Endothelial cell (in vitro differentiated cells): ENCODE measurements at regions not wholly inside any gene's neighbourhood (a gene's known extent, or its start where the extent isn't known, plus 50 kb on each side); places are given as distances from the start of the nearest gene placed in this dataset.

Source experiments
- DNase-seq: peaks from one replicate; pipeline ENCODE4 v3.0.0; 2021; ENCODE audit warnings: low spot score
- H3K27ac Mint-ChIP-seq: one replicate; pipeline ENCODE4 v1.8.0; 2021; ENCODE audit warnings: mixed read lengths, inconsistent platforms; ENCODE audit not compliant: unreplicated experiment
- H3K27me3 Mint-ChIP-seq: one replicate; pipeline ENCODE4 v1.8.0; 2021; ENCODE audit warnings: mild to moderate bottlenecking, moderate library complexity, mixed read lengths, inconsistent platforms; ENCODE audit not compliant: unreplicated experiment
- H3K36me3 Mint-ChIP-seq: one replicate; pipeline ENCODE4 v1.8.0; 2021; ENCODE audit warnings: mild to moderate bottlenecking, low read depth, mixed read lengths, inconsistent platforms; ENCODE audit not compliant: unreplicated experiment
- H3K4me1 Mint-ChIP-seq: one replicate; pipeline ENCODE4 v1.8.0; 2021; ENCODE audit warnings: mild to moderate bottlenecking, mixed read lengths, inconsistent platforms; ENCODE audit not compliant: unreplicated experiment
- H3K4me3 Mint-ChIP-seq: one replicate; pipeline ENCODE4 v1.8.0; 2021; ENCODE audit warnings: mild to moderate bottlenecking, mixed read lengths, inconsistent platforms; ENCODE audit not compliant: unreplicated experiment
- H3K9me3 Mint-ChIP-seq: one replicate; pipeline ENCODE4 v1.8.0; 2021; ENCODE audit warnings: mixed read lengths, inconsistent platforms; ENCODE audit not compliant: unreplicated experiment
- TF ChIP-seq, protein P1 (sequence below): fragments of 200-600 bp; sonication (generic); IDR thresholded peaks from one replicate; pipeline ENCODE4 v1.5.0; 2021; ENCODE audit warnings: antibody characterized with exemption; ENCODE audit not compliant: unreplicated experiment

DNA sequence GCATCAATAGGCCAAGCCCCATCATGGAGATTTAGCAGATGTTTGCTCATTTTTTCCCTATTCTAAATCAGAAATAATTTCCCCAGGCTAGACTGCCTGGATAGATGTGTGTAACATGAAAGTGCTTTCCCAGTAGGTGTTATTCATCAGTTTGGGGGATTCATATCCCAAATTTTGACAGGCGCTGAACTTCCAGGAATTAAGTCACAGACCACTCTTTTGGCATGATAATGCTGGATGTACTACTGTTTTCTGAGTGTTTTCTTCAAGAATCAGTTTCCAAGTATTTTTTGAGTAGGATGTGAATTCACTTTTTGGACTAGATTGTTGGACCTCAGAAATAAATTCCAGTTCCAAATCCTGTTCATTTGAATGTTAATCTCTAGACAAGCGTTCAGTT is 637.4 kb downstream of the REEP3 start:
- H3K9me3 Mint-ChIP-seq, result no peaks in the 10 kb centered on the region
- no peaks in the 10 kb centered on the region for H3K4me1 Mint-ChIP-seq
- no peak overlapping the region for H3K27ac Mint-ChIP-seq
- no peaks in the 10 kb centered on the region for H3K36me3 Mint-ChIP-seq
- TF ChIP-seq, protein P1, sequence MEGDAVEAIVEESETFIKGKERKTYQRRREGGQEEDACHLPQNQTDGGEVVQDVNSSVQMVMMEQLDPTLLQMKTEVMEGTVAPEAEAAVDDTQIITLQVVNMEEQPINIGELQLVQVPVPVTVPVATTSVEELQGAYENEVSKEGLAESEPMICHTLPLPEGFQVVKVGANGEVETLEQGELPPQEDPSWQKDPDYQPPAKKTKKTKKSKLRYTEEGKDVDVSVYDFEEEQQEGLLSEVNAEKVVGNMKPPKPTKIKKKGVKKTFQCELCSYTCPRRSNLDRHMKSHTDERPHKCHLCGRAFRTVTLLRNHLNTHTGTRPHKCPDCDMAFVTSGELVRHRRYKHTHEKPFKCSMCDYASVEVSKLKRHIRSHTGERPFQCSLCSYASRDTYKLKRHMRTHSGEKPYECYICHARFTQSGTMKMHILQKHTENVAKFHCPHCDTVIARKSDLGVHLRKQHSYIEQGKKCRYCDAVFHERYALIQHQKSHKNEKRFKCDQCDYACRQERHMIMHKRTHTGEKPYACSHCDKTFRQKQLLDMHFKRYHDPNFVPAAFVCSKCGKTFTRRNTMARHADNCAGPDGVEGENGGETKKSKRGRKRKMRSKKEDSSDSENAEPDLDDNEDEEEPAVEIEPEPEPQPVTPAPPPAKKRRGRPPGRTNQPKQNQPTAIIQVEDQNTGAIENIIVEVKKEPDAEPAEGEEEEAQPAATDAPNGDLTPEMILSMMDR, result no peak
- no peak for DNase-seq
- H3K4me3 Mint-ChIP-seq, result no peak overlapping the region
- peaks cover 3% of the 10 kb centered on the region for H3K27me3 Mint-ChIP-seq

DNA sequence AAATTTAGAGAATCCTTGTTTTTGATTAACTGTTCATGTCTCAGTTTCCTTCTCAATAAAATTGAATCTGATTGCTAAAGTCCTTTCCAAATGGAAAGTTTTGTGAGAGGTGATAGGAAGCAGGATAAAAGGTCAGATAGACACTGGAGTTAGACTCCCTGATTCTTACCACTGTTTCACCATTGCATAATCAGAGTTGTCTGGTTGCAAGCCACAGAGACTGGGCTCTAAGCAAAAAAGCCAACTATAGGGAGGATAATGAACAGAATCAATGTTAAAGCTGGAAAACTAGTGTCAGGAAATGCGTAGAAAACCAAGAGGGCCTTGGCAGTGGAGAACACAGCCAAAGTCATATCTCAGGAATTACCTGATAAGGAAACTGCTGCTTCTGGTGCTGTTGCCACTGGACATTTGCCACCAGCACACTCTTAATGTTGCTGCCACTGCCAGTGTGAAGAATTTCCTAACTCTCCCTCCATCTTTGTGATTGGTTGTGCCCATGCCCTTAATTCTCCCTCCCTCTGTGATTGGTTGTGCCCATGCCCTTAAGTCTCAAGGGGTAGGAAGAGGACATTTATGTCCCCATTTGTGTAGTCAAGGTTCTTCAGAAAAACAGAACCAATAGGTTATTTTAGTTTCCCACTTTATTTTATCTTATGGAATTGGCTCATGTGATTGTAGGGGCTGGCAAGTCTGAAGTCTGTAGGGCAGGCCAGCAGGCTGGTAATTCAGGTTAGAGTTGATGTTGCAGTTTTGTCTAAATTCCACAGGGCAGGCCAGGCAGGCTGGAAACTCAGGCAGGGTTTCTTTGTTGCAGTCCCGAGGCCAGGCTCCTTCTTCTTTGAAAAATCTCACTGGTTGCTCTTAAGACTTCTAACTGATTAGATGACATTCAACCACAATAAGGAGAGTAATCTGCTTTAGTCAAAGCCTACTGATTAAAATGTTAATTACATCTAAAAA is 639.0 kb downstream of the REEP3 start:
- Mint-ChIP-seq H3K4me3 (no peak overlapping the region), H3K4me1 (no peaks in the 10 kb centered on the region), H3K9me3 (no peaks in the 10 kb centered on the region), H3K27me3 (peaks cover 3% of the 10 kb centered on the region), H3K36me3 (no peaks in the 10 kb centered on the region), H3K27ac (no peak overlapping the region)
- TF ChIP-seq, protein P1, result no peak
- no peak for DNase-seq

DNA sequence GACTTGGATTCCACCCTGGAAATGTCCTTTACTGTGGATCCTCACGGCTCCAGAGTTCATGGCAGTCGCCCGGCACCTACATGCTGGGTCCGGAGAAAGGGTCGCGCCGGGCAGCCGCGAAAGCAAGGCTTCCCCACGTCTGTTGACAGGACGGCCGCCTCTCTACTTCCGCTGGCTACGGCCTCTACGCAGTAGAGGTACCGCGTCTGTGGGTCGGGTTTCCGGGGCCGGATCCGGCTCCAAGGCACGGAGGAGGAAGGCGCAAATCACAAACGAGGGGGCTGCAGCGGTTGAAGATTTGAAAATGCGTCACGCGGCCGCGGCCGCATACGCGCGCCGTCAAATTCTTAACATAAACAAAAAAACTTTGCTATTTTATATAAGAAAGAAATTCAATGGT is 649.6 kb downstream of the REEP3 start:
- Mint-ChIP-seq H3K27ac (no peak overlapping the region), H3K4me3 (no peak overlapping the region)
- DNase-seq, result no peak

DNA sequence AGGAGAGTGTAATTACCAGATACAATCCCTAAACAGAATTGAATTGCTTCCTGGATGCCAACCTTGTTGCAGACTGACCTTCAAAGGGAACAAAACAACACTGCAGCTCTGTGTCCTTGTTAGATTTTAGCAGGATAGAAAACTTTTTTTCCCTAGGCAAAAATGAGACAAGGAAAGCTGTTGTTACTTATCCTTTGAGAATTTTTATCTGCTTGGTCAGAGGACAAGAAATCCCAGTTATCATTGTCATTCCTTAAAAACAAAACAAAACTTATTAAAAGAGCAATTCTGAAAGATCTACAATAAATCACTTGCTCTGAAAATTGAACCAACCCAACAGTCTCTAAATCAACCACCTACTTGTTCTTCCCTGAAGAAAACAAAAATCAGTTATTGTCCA is 652.6 kb downstream of the REEP3 start:
- no peaks in the 10 kb centered on the region for H3K4me1 Mint-ChIP-seq
- H3K27me3 Mint-ChIP-seq, result no peaks in the 10 kb centered on the region
- H3K36me3 Mint-ChIP-seq, result no peaks in the 10 kb centered on the region
- no peaks in the 10 kb centered on the region for H3K9me3 Mint-ChIP-seq
- DNase-seq, result no peak
- H3K4me3 Mint-ChIP-seq, result no peak overlapping the region
- no peak overlapping the region for H3K27ac Mint-ChIP-seq
- TF ChIP-seq, protein P1, result no peak

More for the DNA sequence above, 649.6 kb downstream of the REEP3 start:
- no peaks in the 10 kb centered on the region for H3K4me1 Mint-ChIP-seq
- no peaks in the 10 kb centered on the region for H3K27me3 Mint-ChIP-seq
- H3K9me3 Mint-ChIP-seq, result no peaks in the 10 kb centered on the region
- no peaks in the 10 kb centered on the region for H3K36me3 Mint-ChIP-seq
- TF ChIP-seq, protein P1, result no peak

DNA sequence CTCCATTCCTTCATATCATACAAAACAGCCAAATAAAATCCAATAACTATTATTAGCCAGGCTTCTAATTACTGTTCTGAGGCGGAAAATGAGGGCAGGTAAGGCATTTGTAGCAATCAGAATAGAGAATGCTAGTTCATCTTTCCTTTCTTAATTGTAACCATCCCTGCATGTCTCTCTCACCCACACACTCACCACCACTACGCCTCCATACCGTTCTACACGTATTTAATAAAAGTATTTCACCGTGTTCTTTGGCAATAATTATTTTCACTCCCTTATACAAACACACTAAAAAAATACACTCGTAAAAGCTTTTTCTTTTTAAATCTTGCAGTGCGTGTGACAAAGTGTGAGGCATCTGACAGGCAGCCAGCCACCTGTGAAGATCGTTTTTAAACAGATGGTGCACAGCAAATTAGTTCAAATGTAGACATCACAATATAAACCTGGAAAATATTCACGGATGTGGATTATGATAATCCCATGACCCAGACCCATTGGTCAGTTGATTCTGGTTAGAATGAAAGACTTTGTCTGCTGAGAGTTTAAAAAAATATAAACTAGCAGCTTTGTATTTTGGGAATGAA is 653.6 kb downstream of the REEP3 start:
- Mint-ChIP-seq H3K9me3 (no peaks in the 10 kb centered on the region), H3K27ac (no peak overlapping the region), H3K4me3 (no peak overlapping the region), H3K4me1 (no peaks in the 10 kb centered on the region), H3K27me3 (no peaks in the 10 kb centered on the region), H3K36me3 (no peaks in the 10 kb centered on the region)
- TF ChIP-seq, protein P1, result no peak
- DNase-seq, result no peak
